GM19463 (cell line): ENCODE measurements at regions not wholly inside any gene's neighbourhood (a gene's known extent, or its start where the extent isn't known, plus 50 kb on each side); places are given as distances from the start of the nearest gene placed in this dataset.

Experiments used
- ATAC-seq: cut with Tn5 transposase; IDR thresholded peaks from one replicate; pipeline ENCODE4 v1.9.1; 2021; ENCODE audit warnings: mild to moderate bottlenecking, moderate library complexity; ENCODE audit not compliant: unreplicated experiment

DNA sequence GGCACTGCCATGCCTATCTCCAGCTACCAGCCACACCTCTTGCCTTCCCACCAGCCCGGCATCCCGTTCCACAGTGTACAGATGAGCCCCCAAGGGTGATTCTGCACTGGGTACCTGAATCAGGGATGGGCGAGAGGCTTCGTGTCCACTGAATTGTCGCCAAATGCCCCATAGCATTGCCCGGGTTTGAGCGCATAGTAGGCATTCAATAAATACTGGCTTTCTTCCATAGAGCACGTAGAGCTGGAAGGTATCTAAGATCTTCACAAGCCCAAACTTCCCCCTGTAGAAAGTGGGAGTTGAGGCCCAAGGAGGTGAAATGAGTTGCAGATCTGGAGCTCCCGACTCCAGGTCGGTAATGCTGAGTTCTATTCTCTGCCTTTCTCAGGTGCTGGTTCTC is 358.7 kb downstream of the LPIN1 start:
- ATAC-seq, result no peak

DNA sequence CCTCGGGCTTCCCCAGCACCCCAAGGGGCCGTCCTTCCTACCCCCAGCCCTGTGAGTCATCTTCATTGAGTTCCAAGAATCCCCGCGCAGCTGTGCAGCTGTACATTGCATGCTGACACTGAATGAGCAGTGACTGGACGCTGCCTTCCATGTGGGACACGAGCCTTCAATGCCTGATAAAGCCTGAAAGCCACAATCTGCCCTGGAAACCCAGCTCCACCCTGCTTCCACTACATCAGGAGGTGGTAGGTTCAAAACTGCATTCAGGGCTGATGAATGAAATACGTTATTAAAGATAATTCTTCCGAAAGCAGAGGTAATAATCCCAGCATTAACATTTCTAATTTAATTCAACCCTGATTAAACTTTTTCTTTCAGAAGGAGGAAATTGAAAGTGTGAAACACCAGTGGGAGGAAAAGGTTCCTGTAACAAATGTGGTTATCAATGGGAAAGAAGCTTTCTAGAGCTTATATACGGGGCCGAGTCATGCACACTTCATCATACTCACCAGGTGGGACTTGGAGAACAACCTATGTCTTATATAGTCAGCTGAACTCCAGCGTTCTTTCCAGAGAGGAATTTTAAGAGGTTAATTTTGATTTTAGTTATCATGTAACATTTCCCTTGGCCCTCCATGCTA is 360.1 kb downstream of the LPIN1 start:
- ATAC-seq, result no peak

DNA sequence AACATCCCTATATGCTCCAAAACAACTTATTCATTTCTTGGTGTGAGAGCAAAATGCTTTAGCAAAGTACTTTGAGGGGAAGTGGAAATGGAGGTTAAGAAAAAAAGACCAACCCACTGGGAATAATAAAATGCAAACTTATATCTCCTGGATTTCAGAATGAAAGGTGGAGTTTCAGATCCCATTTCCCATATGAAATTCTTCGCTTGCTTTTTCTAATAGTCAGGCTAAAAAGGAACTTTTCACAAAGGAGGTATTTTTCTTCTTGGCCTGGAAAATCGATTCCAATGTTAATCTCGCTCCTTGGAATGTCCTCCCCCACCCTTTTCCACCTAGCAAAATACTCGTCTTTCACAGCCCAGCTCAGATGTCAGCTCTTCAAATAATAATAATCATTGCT is 360.9 kb downstream of the LPIN1 start:
- no peak for ATAC-seq

DNA sequence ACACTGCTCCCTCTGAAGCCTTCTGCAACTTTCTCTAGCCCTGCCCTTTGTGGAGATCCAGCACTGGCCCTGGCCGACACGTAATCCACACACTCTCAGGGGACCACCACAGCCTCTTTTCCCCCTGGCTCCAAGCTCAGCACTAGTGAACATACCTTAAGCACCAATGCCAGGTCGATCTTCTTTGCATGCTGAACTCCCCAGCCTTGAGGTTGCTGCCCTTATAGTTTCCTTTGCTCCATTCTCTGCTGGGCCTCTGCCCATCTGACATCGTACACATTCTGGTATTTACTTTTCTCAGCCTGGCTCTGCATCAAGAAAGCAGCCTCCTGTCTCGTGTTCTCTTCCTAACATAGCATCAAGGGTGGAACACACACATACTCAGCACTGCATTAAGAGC is 361.5 kb downstream of the LPIN1 start:
- no peak for ATAC-seq

DNA sequence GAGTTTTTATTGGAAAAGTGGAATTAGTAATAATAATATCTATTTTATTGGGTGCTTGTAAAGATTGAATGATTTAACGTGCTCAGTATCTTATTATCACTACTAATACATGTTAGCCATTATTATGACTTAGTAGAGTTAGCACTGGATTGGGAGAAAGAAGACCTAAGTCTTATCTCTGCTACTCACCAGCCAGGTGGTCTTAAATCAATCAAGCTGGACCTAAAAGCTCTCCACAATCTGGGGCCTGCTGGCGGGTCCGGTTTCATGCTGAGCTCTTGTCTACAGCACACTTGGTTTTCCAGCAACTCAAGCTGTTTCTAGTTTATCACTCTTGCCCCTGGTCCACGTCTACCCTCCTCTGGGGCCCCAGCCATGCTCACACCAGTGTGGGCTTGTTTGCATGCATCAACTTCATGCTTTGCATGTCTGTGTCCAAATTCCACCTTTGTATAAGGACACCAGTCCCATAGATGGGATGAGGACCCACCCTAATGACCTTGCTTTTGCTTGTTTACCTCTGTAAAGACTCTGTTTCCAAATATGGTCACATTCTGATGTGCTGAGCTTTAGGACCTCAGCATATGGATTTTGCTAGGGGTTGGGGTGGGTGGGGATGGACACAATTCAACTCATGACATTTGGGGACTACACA is 363.1 kb downstream of the LPIN1 start:
- ATAC-seq, result no peak

DNA sequence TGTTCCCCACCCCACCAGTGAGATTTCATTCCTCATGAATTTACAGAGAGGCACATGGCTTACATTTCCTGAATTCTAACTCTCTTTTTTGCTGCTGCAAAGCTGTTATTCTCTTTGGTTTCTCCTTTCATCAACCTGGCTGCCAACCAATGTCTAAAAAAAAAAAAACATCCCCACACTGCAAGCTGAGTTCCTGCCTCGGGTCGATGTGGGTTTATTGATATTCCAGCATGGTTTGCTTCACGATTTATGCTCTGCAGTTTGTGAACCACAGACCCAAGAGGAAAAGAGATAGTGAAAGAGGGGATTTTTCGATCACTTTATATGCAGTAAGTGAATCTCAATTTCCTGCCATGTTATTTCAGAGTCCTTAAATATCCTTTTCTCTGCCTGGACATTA is 363.6 kb downstream of the LPIN1 start:
- ATAC-seq, result no peak

DNA sequence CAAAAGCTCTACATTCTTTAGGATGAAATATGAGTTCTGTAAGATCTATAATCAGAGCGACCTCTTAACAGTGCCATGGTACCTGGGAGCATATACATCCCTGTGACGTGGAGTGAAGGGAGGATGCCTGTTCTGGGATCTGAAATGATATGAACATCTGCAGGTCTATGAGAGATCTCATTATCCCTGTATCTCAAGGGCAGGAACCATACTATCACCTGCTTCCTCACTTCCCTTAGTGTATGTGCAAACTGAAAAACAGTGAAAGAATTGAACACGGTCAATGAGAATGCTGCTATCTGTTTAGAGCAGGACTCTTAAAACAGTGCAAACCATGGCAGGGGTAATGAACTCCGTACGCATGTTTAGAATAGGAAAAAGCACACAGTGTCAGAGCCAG is 364.0 kb downstream of the LPIN1 start:
- ATAC-seq, result no peak

DNA sequence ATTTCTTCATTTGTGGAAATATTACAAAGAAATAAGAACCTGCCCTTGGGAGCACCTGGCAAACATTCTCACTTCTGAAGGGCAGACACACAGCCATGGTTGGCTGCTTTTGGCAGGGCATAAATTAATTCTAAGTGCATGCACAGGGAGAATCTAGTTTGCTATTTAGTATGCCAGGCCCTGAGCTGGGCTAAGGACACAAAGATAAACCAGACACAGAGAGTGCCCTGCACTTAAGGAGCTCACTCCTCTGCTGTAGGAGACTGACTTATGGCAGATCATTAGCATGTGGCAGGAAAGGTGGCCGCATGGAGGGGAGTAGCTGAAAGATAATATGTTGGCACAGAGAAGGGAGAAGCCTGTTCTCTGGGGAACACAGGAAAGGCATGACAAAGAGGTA is 367.0 kb downstream of the LPIN1 start:
- no peak for ATAC-seq

DNA sequence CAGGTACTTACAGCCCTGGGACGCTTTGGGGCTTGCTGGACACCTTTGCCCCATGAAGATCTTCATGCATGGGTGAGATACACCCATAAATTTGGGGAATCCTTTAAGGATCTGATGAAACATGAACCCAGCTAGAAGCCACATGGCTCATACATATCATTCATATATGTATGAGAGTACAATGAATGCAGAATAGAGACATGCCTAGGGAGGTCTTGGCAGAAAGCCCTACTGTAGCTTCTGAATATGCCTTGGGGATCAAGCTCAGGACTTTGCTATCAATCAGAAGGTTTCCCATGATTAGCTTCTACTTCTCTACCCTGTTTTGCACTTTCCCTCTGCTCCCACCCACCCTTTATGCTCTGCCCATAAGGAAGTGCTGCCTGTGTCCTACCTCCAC is 368.4 kb downstream of the LPIN1 start:
- ATAC-seq, result no peak

DNA sequence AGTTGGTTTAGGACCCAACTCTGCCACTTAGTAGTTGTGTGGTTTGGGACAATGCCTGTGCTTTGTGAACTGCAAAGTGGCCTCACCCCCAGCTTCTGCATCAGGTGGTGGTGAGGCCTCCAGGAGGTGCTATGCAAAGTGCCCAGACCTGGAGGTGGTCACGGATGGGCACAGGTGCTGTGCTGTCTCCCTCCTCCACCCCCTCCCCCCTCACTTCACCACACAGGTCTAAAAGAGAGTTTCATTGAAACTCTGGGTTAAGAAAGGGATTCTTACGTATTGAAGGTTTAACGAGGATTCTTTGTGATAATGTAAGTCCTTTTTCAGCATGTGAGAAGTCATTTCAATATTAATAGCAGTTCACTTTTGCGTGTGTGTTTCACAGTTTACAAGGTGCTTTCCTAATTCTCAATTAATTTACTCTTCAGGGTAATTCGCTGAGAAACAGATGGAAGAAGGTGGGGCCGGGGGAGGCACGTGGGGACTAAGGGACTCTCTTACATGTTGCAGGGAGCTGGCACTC is 369.9 kb downstream of the LPIN1 start:
- ATAC-seq, result no peak

DNA sequence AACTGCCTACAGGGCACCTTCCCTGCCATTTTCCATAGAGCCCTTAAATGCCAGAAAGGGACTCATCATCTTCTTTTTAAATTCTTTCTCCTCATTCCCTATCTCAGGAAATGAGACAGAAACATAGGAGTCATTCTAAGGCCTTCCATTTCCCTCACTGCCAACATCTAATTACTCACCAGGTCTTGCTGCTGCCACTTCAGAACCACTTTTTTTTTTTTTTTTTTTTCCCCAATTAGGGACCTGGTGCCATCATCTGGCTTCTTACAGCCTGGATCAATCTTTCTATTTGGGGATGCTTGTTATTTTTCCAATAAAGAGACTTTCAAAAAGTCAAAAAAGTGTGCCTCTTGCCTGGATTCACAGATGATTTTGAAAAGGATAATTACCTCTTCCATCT is 373.4 kb downstream of the LPIN1 start:
- ATAC-seq, result no peak

DNA sequence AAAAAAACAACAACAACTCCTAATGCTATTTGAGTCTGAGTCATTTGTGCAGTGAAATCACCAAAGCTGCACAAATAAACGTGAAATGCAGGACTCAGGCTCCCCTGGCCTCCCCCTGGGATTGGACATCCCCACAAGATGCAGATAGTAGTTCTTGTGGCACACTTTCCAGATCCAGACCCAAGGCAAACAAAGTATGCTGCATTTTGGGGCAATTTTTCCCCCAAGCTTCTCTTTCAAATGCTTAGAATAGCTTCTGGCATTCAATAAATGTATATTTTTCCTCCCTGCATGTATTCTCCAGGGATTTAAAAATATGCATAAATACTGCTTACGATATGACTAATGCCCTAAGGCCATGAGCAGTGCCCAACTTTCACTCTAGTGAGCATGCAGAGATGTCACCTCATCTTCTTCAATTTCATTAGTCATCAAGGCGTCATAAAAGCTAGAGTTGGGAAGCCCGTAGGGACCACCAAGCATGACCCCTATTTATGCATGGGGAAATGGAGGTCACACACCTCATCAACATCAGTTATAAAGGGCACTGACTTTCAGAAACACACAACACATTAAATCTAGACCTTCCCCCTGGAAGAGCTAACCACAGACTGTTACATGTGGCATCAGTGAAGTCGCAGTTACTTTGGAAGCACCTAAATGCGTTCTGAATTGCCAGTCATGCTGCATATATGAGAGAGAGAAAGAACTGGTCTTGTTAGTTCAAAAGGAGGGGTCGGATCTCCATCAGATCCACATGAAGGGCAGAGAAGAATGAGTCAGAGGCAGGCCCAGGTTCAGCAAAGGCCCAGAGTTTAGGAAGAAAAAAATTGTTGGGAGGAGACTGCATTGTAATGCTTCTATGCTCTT is 374.1 kb downstream of the LPIN1 start:
- no peak for ATAC-seq

DNA sequence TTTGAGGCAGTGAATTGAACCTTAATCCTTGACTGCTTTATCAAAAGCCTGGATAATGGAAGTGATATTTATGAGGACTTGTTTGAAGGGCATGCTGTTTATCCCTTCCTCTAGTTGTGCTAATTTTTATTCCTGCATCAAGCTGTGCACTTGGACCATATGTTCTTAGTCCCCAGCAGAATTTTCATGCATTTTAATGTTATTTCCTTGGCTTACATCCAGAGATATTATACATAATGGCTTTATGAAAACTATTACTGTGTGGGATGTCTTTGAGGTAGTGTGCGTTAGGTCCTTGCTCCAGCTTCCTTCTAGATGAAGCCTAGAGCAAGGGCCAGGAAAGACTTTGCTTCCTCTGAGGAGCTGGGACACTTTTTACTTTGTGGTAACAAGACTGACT is 378.4 kb downstream of the LPIN1 start:
- no peak for ATAC-seq

DNA sequence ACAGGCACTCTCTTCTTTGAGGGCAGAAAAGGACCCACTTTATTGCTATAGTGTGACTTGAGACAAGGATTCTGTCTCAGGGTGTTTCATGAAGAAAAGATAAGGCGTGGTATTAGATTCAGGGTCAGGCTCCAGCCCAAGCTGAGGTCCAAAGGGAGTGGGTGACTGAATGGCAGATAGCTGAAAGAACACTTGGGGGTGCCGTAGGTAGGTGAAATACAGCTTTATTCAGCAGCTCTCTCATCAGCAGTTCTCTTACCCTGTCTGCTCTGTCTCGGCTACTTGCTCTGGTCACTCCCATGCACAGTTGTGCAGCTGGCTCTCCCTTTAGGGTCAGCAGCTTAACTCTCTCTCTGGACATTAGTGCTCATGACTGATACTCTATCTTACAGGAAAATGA is 379.9 kb downstream of the LPIN1 start:
- no peak for ATAC-seq

DNA sequence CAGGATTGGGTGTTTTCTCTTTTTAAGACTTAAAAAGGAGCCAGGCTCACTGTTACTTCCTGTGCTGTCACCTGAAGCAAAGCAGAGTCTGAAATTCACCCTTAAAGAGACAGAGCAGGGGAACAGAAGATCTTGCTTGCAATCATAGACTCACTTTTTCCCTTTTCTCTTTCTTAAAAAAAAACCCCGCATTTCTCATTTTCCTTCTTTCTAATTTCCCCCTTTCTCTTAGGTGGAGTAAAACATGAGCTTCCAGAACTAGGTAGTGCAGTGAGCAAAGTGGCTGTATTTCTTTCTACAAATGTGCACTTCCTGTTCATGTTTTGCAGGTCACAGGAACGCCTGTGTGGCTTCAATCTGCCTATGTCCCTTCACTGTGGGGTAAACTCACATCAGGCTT is 381.2 kb downstream of the LPIN1 start:
- ATAC-seq, result no peak

DNA sequence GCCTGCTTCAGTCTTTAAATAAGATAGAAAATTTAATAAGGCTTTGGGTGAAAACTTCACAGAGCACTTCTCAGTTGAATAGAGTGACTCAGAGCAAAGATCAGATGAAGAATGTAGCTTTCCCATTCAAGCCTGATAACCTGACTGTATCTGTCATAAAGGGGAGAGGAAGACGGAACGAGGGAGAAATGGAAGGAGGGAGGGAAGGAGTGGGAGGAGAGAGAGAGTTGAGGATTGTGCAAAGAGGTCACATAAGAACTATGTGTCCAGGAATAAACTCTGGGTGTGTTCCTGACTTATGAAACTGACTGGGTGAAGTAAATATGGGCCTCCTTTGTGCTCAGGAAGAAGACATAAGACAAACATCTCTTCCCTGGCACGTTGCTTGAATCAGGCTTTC is 385.5 kb downstream of the LPIN1 start:
- no peak for ATAC-seq

DNA sequence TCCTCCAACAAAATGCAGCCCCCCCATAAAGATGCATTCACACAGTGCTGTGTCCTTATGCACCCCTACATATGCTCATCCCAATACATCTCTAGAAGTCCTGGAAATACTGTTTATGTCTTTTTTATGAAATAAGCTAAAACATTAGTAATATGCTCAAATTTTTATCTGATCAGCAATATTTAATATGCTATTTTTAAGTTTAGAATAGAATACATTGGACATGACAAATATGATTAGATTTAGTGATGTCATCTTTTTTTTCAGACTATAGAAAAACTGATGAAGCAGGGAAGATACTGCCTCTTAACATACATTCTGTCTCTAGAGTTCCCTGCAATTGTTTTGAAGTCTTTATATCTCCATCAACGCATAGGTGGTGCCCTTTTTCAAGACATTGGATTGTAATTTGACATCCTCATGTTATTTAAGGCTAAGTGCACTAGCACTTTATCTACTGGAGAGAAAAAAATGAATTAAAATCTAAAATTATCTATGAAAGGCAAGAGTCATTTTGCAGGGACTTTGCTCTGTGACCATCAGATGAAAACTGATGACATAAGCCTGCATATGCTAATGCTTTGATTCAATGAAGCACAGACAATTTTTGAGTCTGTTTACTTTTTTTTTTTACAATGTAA is 395.3 kb downstream of the LPIN1 start:
- ATAC-seq, result no peak

DNA sequence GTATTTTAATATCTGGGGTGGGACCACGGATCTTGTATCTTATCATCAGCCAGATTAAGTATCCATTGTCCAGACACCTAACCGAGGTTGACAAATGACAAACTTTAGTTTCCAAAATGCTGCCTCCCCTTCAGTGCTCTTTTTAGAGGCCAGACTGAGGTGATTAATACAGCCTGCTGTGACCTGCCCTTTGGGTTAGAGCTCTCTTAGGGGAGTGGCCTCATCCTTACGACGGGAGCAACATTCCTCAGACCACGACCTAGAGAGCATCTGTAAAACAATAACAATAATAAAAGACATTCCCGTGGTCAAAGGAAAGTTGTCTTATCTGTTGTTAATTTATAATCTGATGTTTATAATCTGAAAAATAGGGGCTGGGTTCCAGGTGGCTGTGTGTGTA is 405.3 kb downstream of the LPIN1 start:
- no peak for ATAC-seq

DNA sequence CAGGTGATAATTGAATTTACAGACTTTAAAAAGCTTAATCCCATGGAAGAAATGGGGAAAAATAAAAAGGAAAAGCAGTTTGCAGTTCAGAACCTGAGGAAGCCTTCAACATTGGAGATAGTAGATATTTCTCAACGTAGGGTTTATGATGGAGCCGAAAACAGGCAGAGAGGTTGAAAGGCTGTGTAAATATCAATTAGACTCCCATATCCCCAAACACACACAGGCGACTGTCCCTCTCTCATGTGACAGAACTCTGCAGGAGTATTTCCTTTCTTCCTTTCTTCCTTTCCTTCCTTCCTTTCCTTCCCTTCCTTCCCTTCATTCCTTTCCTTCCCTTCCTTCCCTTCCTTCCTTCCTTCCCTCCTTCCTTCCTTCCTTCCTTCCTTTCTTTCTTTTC is 406.5 kb downstream of the LPIN1 start:
- ATAC-seq, result no peak

DNA sequence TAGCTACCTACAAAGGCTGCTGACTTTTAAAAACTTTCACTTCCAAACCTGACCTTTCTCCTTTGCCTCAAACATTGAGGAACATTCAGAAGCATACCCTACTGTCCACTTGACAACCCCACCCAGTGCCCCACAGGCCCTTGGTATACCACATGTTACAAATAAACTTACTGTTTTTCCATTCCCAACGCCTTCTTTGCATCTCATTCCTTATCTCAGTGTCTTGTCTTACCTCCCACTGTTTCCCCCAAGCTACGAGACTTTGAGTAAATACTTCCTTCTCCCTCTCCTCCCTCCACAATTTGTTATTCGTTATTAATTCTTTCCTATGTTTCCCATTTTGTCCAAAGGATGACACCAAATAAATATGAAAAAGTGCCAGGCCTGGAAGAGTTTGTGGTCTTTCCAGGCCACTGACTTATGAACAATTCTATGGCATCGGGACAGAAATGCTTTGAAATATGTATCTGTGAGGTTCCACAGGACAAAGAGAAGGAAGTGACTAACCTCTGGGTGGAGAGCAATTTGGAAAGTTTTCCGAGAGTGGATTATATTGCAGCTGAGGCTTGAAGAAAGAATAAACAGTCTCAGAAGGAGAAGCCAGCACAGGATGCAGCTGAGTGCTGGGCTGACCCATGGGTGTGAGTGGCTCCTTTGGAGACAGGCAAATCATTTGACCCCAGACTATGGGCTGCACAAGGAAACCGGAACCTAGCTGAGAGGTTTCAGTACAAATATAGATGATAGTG is 409.0 kb downstream of the LPIN1 start:
- no peak for ATAC-seq

DNA sequence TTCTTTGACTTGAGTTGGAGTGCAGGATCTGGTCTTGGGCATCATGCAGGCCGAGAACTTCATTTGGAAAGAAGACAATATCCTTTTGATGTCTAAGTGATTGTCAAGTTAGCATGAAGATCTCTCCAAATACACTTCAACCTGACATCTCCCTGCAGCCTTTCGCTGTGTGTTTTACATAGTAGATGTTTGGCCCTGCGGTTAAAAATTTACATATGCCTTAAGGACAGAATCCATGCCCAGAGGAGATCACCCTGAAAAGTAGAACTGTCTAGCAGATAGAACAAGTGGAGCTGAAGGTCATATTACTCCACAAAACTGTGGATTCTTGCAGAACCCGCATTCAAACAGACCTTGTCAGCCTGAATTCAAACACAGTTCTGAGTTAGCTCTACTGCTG is 409.9 kb downstream of the LPIN1 start:
- ATAC-seq, result no peak
